NCI-H2171 treated with DMSO at 0.1 percent for 48 hours (cell line): ENCODE measurements at regions not wholly inside any gene's neighbourhood (a gene's known extent, or its start where the extent isn't known, plus 50 kb on each side); places are given as distances from the start of the nearest gene placed in this dataset.
"Not testable (repeated sequence)": the region's sequence is repeated elsewhere in the genome, so short reads cannot be mapped to it uniquely, and the experiment has no call there.

Experiments used
- DNase-seq: peaks from one replicate; lab custom pipeline; 2025; lab: John Stamatoyannopoulos, UW

GRCh38 chr3:39558775-39559306 lies 91.4 kb downstream of the MOBP start:
- no peak for DNase-seq

GRCh38 chr3:39559543-39559942 lies 92.1 kb downstream of the MOBP start:
- DNase-seq: no peak

- DNase-seq: no peak
Observed at GRCh38 chr3:39568508-39568907, 101.0 kb downstream of the MOBP start.

- DNase-seq: no peak
Observed at GRCh38 chr3:39569095-39569494, 101.6 kb downstream of the MOBP start.

- DNase-seq: no peak
Observed at GRCh38 chr3:39573392-39573791, 105.9 kb downstream of the MOBP start.

- DNase-seq: peak; percentile 8
Observed at GRCh38 chr3:39577541-39577940, 110.1 kb downstream of the MOBP start.

GRCh38 chr3:39586215-39586614 lies 118.7 kb downstream of the MOBP start:
- DNase-seq: not testable (repeated sequence)

- no peak for DNase-seq
Observed at GRCh38 chr3:39587113-39587512, 119.6 kb downstream of the MOBP start.

- no peak for DNase-seq
Observed at GRCh38 chr3:39590806-39591205, 123.3 kb downstream of the MOBP start.

- no peak for DNase-seq
Observed at GRCh38 chr3:39592311-39593050, 125.0 kb downstream of the MOBP start.

- no peak for DNase-seq
Observed at GRCh38 chr3:39593341-39593740, 125.9 kb downstream of the MOBP start.

GRCh38 chr3:39601241-39601640 lies 133.8 kb downstream of the MOBP start:
- DNase-seq: no peak

- DNase-seq: no peak
Observed at GRCh38 chr3:39605837-39606236, 138.4 kb downstream of the MOBP start.

GRCh38 chr3:39626198-39626597 lies 158.7 kb downstream of the MOBP start:
- DNase-seq: no peak

GRCh38 chr3:39631136-39631535 lies 163.7 kb downstream of the MOBP start:
- no peak for DNase-seq

GRCh38 chr3:39637807-39638206 lies 170.3 kb downstream of the MOBP start:
- peak; percentile 0 for DNase-seq

GRCh38 chr3:39638301-39638700 lies 170.8 kb downstream of the MOBP start:
- DNase-seq: no peak

GRCh38 chr3:39639344-39640236 lies 169.8 kb upstream of the MYRIP start:
- no peak for DNase-seq

- DNase-seq: no peak
Observed at GRCh38 chr3:39641274-39641673, 168.1 kb upstream of the MYRIP start.

- DNase-seq: no peak
Observed at GRCh38 chr3:39644176-39644575, 165.2 kb upstream of the MYRIP start.

- DNase-seq: not testable (repeated sequence)
Observed at GRCh38 chr3:39651256-39651655, 158.2 kb upstream of the MYRIP start.

- peak; percentile 25 for DNase-seq
Observed at GRCh38 chr3:39651993-39652739, 157.2 kb upstream of the MYRIP start.
